Mesothelial cell of epicardium (in vitro differentiated cells): ENCODE measurements at regions not wholly inside any gene's neighbourhood (a gene's known extent, or its start where the extent isn't known, plus 50 kb on each side); places are given as distances from the start of the nearest gene placed in this dataset.

Experiments
- DNase-seq, 2 experiments: peaks; one replicate each; pipeline ENCODE4 v3.0.0; 2021; ENCODE audit warnings: low spot score in 2 of 2; ENCODE audit not compliant: unreplicated experiment in 2 of 2
- H3K27ac Mint-ChIP-seq: 2 replicates; pipeline ENCODE4 v1.8.0; 2021; ENCODE audit warnings: mixed read lengths
- H3K27me3 Mint-ChIP-seq: 2 replicates; pipeline ENCODE4 v1.8.0; 2021; ENCODE audit warnings: low read depth, mixed read lengths
- H3K36me3 Mint-ChIP-seq: 2 replicates; pipeline ENCODE4 v1.8.0; 2021; ENCODE audit warnings: mixed read lengths
- H3K4me1 Mint-ChIP-seq: 2 replicates; pipeline ENCODE4 v1.8.0; 2021; ENCODE audit warnings: mixed read lengths
- H3K4me3 Mint-ChIP-seq: 2 replicates; pipeline ENCODE4 v1.8.0; 2021; ENCODE audit warnings: mild to moderate bottlenecking, moderate library complexity, mixed read lengths
- H3K9me3 Mint-ChIP-seq: 2 replicates; pipeline ENCODE4 v1.8.0; 2021; ENCODE audit warnings: mixed read lengths
- CTCF ChIP-seq: fragments of 200-600 bp; sonication (generic); IDR thresholded peaks from one replicate; pipeline ENCODE4 v1.5.0; 2021; ENCODE audit warnings: antibody characterized with exemption; ENCODE audit not compliant: unreplicated experiment

DNA sequence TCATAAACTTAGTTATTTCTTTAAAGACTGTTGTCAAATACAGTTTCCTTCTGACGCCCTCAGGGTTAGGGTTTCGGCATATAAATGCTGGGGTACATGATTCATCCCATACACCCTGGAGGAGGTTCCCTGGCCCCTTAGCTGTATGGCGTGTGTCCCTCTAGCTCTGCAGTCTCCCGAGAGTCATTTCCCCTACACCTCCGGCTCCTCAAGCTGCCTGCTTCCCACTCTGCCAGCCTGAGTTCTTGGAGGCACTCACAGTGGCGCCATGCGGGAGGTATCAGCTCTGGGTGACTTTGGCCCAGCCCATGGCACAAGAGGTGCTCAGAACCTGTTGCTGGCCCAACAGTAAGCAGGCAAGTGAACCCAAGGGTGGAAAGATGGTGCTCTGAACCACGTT, 70.2 kb upstream of the TRPM1 start:
- Mint-ChIP-seq H3K4me1 (no peaks in the 10 kb centered on the region), H3K27me3 (no peaks in the 10 kb centered on the region), H3K4me3 (no peak overlapping the region), H3K9me3 (no peaks in the 10 kb centered on the region), H3K27ac (no peak overlapping the region), H3K36me3 (no peaks in the 10 kb centered on the region)
- TF ChIP-seq CTCF: no peak
- DNase-seq: no peak

- no peak for DNase-seq
- Mint-ChIP-seq H3K36me3 (no peaks in the 10 kb centered on the region), H3K4me3 (no peak overlapping the region), H3K9me3 (no peaks in the 10 kb centered on the region), H3K4me1 (no peaks in the 10 kb centered on the region), H3K27ac (no peak overlapping the region), H3K27me3 (no peaks in the 10 kb centered on the region)
- no peak for TF ChIP-seq CTCF
These were observed 71.1 kb upstream of the TRPM1 start for GRCh38 chr15:31172606-31173005.

GRCh38 chr15:31173790-31174450, 72.4 kb upstream of the TRPM1 start:
- DNase-seq: no peak
- Mint-ChIP-seq H3K36me3 (no peaks in the 10 kb centered on the region), H3K27ac (no peak overlapping the region), H3K4me3 (no peak overlapping the region), H3K4me1 (no peaks in the 10 kb centered on the region), H3K27me3 (no peaks in the 10 kb centered on the region), H3K9me3 (no peaks in the 10 kb centered on the region)
- no peak for TF ChIP-seq CTCF

DNA sequence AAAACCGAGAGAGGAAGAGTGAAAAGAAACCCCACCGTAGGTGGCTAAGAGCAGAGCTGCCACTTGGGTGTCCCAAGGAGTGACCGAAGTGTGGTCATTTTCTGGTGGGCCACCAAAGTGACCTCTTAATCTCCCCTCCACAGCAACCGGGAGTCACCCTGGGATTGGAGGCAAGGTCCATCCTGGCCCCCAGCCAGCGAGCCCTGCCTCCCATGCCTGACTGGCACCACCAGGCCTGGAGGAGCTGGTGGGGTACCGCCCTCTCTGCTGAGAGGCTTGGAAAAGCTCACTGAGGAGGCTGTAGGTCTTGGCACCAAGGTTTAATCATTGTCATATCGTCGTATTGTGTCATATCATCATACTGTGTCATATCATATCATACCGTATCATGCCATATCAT, 74.0 kb upstream of the TRPM1 start:
- Mint-ChIP-seq H3K36me3 (no peaks in the 10 kb centered on the region), H3K4me3 (no peak overlapping the region), H3K9me3 (peaks cover 6% of the 10 kb centered on the region), H3K4me1 (no peaks in the 10 kb centered on the region), H3K27me3 (no peaks in the 10 kb centered on the region), H3K27ac (no peak overlapping the region)
- no peak for TF ChIP-seq CTCF
- no peak for DNase-seq

DNA sequence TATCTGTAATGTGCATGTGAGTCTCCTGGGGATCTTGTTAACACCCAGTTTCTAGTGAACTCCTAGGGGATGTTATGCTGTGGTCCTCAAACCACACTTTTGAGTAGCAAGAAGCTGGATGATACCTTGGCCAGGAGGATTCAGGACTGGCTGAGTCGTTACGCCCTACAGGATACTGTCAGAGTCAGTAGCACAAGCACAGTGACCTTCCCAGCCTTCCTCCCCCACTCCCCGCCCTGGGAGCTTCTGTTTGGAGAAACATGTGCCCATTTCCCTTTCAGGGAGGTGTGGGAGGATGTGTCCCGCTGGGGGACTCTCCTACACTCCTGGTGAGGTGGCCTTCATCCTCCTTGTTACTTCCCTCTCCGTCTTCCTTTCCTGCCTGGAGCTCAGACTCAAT, 76.4 kb upstream of the TRPM1 start:
- no peak overlapping the region for H3K27ac Mint-ChIP-seq
- no peak for DNase-seq
- H3K36me3 Mint-ChIP-seq: no peaks in the 10 kb centered on the region
- H3K4me3 Mint-ChIP-seq: no peak overlapping the region
- H3K9me3 Mint-ChIP-seq: peaks cover 25% of the 10 kb centered on the region
- no peaks in the 10 kb centered on the region for H3K4me1 Mint-ChIP-seq
- no peaks in the 10 kb centered on the region for H3K27me3 Mint-ChIP-seq
- TF ChIP-seq CTCF: no peak

DNA sequence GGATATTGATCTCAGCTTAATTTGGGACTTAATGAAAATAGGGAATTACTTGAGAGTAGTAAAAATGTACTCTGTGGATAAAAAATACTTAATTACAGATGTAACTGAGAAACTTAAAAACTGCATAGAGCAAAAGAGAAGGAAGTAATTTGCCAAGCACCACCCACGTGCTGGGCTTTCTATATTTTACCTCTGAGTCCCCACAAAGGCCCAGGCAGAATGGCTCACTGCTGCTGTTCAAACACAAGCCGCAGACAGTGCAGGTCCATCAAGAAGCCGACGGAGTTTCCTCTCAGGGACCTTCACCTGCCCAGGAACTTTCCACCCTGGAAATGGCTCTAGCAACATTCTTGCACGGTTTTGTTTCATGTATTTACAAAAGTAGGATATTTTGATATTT, 77.2 kb upstream of the TRPM1 start:
- H3K27ac Mint-ChIP-seq: no peak overlapping the region
- no peak for DNase-seq
- no peaks in the 10 kb centered on the region for H3K36me3 Mint-ChIP-seq
- no peaks in the 10 kb centered on the region for H3K27me3 Mint-ChIP-seq
- no peak for TF ChIP-seq CTCF
- no peak overlapping the region for H3K4me3 Mint-ChIP-seq
- peaks cover 29% of the 10 kb centered on the region for H3K9me3 Mint-ChIP-seq
- H3K4me1 Mint-ChIP-seq: no peaks in the 10 kb centered on the region
